HG02870 (cell line): ENCODE measurements at regions not wholly inside any gene's neighbourhood (a gene's known extent, or its start where the extent isn't known, plus 50 kb on each side); places are given as distances from the start of the nearest gene placed in this dataset.

ENCODE experiments used
- ATAC-seq: cut with Tn5 transposase; IDR thresholded peaks from one replicate; pipeline ENCODE4 v1.9.1; 2021; ENCODE audit warnings: mild to moderate bottlenecking, moderate library complexity; ENCODE audit not compliant: unreplicated experiment

- no peak for ATAC-seq
Measured at GRCh38 chr4:128502818-128503527, 215.4 kb upstream of the PGRMC2 start.

GRCh38 chr4:128501239-128501638, 213.6 kb upstream of the PGRMC2 start:
- no peak for ATAC-seq

GRCh38 chr4:128488055-128488705, 200.6 kb upstream of the PGRMC2 start:
- no peak for ATAC-seq

- ATAC-seq = no peak
Measured at GRCh38 chr4:128484896-128485295, 197.3 kb upstream of the PGRMC2 start.

GRCh38 chr4:128483816-128484215, 196.2 kb upstream of the PGRMC2 start:
- no peak for ATAC-seq

GRCh38 chr4:128483041-128483440, 195.4 kb upstream of the PGRMC2 start:
- no peak for ATAC-seq

- ATAC-seq = no peak
Measured at GRCh38 chr4:128481752-128482480, 194.3 kb upstream of the PGRMC2 start.

GRCh38 chr4:128480945-128481344, 193.3 kb upstream of the PGRMC2 start:
- ATAC-seq = no peak

- ATAC-seq = no peak
Measured at GRCh38 chr4:128477540-128477939, 189.9 kb upstream of the PGRMC2 start.

- ATAC-seq = no peak
Measured at GRCh38 chr4:128475597-128475996, 188.0 kb upstream of the PGRMC2 start.

- ATAC-seq = no peak
Measured at GRCh38 chr4:128471576-128471975, 184.0 kb upstream of the PGRMC2 start.

- no peak for ATAC-seq
Measured at GRCh38 chr4:128470492-128471053, 183.0 kb upstream of the PGRMC2 start.

GRCh38 chr4:128468123-128468989, 180.7 kb upstream of the PGRMC2 start:
- no peak for ATAC-seq

- no peak for ATAC-seq
Measured at GRCh38 chr4:128465523-128465922, 177.9 kb upstream of the PGRMC2 start.

- no peak for ATAC-seq
Measured at GRCh38 chr4:128463006-128463405, 175.4 kb upstream of the PGRMC2 start.

- no peak for ATAC-seq
Measured at GRCh38 chr4:128462103-128462783, 174.6 kb upstream of the PGRMC2 start.

- ATAC-seq = peak; percentile 81
Measured at GRCh38 chr4:128461291-128462102, 173.9 kb upstream of the PGRMC2 start.

GRCh38 chr4:128459547-128459946, 171.9 kb upstream of the PGRMC2 start:
- ATAC-seq = no peak

GRCh38 chr4:128458816-128459215, 171.2 kb upstream of the PGRMC2 start:
- ATAC-seq = no peak
